ENCODE measurements at regions not wholly inside any gene's neighbourhood (a gene's known extent, or its start where the extent isn't known, plus 50 kb on each side); places are given as distances from the start of the nearest gene placed in this dataset.

GRCh38 chr2:64922482-64923384, 66.5 kb upstream of the SLC1A4 start:
- TF ChIP-seq CTCF (IDR thresholded peaks at IDR 0.05), result no peak
- no peak for TF ChIP-seq POLR2A (IDR thresholded peaks at IDR 0.05)

Data from right lobe of liver (tissue), 4 donors.